H1 (cell line): ENCODE measurements at regions not wholly inside any gene's neighbourhood (a gene's known extent, or its start where the extent isn't known, plus 50 kb on each side); places are given as distances from the start of the nearest gene placed in this dataset.

Source experiments
- CTCF ChIA-PET: fragments of 300-600 bp; sonication (Branson Sonifier 250); formaldehyde crosslinking; loops from one replicate; lab custom pipeline; 2021; ENCODE audit not compliant: partially characterized antibody; lab: Charles Lee
- POLR2A ChIA-PET: fragments of 300-600 bp; sonication (Branson Sonifier 250); formaldehyde crosslinking; loops from one replicate; lab custom pipeline; 2021; ENCODE audit warnings: inconsistent platforms; ENCODE audit not compliant: partially characterized antibody; lab: Charles Lee
- DNase-seq, 2 experiments: peaks; one replicate each; pipeline versions ENCODE4 v3.0.0 to v3.0.0-alpha.2; 2010 to 2022; ENCODE audit warnings: low spot score in 2 of 2, low read depth in 1 of 2, mixed read lengths in 1 of 2
- FAIRE-seq: peaks from 2 replicates; lab custom pipeline; 2011; peaks lifted over from hg19 to GRCh38; lab: Jason Lieb, UNC
- H2AFZ ChIP-seq: 2 replicates; pipeline ENCODE4 v1.8.1; 2012; ENCODE audit warnings: low read length, inconsistent platforms
- H2AK5ac ChIP-seq: 2 replicates; pipeline ENCODE4 v1.6.1; 2013; ENCODE audit warnings: low read depth, low read length
- H2BK120ac ChIP-seq: replicated peaks from 2 replicates; pipeline ENCODE3; 2013; ENCODE audit warnings: low read depth, low read length, inconsistent platforms
- H2BK12ac ChIP-seq: 2 replicates; pipeline ENCODE4 v1.6.1; 2013; ENCODE audit warnings: low read depth, low read length
- H2BK15ac ChIP-seq: 2 replicates; pipeline ENCODE4 v1.6.1; 2013; ENCODE audit warnings: low read length
- H2BK20ac ChIP-seq: 2 replicates; pipeline ENCODE4 v1.6.1; 2013; ENCODE audit warnings: low read length
- H2BK5ac ChIP-seq: 2 replicates; pipeline ENCODE4 v1.6.1; 2013; ENCODE audit warnings: low read depth, low read length
- H3K14ac ChIP-seq: 2 replicates; pipeline ENCODE4 v1.6.1; 2013; ENCODE audit warnings: inconsistent platforms; ENCODE audit not compliant: insufficient read length
- H3K18ac ChIP-seq: 2 replicates; pipeline ENCODE4 v1.6.1; 2013; ENCODE audit warnings: low read length; ENCODE audit errors: extremely low read depth
- H3K23ac ChIP-seq: 2 replicates; pipeline ENCODE4 v1.6.1; 2013; ENCODE audit warnings: inconsistent platforms; ENCODE audit not compliant: insufficient read length
- H3K23me2 ChIP-seq: 2 replicates; pipeline ENCODE4 v1.6.1; 2013; ENCODE audit warnings: low read depth, low read length
- H3K27ac ChIP-seq: 2 replicates; pipeline ENCODE4 v1.6.1; 2011; ENCODE audit warnings: low read depth, low read length, inconsistent platforms
- H3K27me3 ChIP-seq, 4 experiments: replicated peaks in 1 of 4; 1 replicate in 1 of 4; 2 replicates in 3 of 4; pipeline versions ENCODE4 v1.6.1 to v1.8.1; 2011 to 2013; ENCODE audit warnings: low read length in 3 of 4, mild to moderate bottlenecking in 3 of 4, inconsistent platforms in 2 of 4, mixed read lengths in 2 of 4, moderate library complexity in 1 of 4; ENCODE audit not compliant: control insufficient read depth in 3 of 4, insufficient read depth in 3 of 4; ENCODE audit errors: extremely low read depth in 1 of 4
- H3K36me3 ChIP-seq, 4 experiments: 2 replicates each; pipeline versions ENCODE4 v1.6.1 to v1.8.1; 2011 to 2013; ENCODE audit warnings: mild to moderate bottlenecking in 4 of 4, low read length in 3 of 4, moderate library complexity in 2 of 4, control low read depth in 1 of 4, inconsistent platforms in 1 of 4; ENCODE audit not compliant: insufficient read depth in 4 of 4, control insufficient read depth in 2 of 4
- H3K4ac ChIP-seq: replicated peaks from 2 replicates; pipeline ENCODE3; 2013; ENCODE audit warnings: low read length, low read depth, mixed read lengths, inconsistent platforms; ENCODE audit not compliant: insufficient read length
- H3K4me1 ChIP-seq, 4 experiments: replicated peaks in 1 of 4; 1 replicate in 1 of 4; 2 replicates in 3 of 4; pipeline versions ENCODE4 v1.6.1 to v1.8.1; 2011 to 2013; ENCODE audit warnings: low read length in 3 of 4, inconsistent platforms in 2 of 4, mixed read lengths in 1 of 4; ENCODE audit not compliant: insufficient read depth in 4 of 4, control insufficient read depth in 3 of 4
- H3K4me2 ChIP-seq, 2 experiments: 2 replicates each; pipeline versions ENCODE4 v1.6.1 to v1.8.1; 2011 to 2013; ENCODE audit warnings: low read depth in 2 of 2, low read length in 2 of 2, control low read depth in 1 of 2, inconsistent platforms in 1 of 2, mild to moderate bottlenecking in 1 of 2; ENCODE audit not compliant: insufficient read depth in 1 of 2
- H3K4me3 ChIP-seq, 4 experiments: fragments of 200-600, 300-600 bp in 1 of 4; sonication (generic), shearing (Covaris generic), sonication (Bioruptor Twin) in 1 of 4; 2 replicates each; pipeline versions ENCODE4 v1.5.1 to v1.8.1; 2011 to 2016; ENCODE audit warnings: low read length in 4 of 4, low read depth in 3 of 4, control low read depth in 2 of 4, inconsistent platforms in 2 of 4, mild to moderate bottlenecking in 2 of 4, mixed read lengths in 1 of 4, moderate library complexity in 1 of 4; ENCODE audit not compliant: insufficient read depth in 2 of 4; ENCODE audit errors: extremely low read depth in 1 of 4
- H3K56ac ChIP-seq: replicated peaks from 2 replicates; pipeline ENCODE3; 2013; ENCODE audit warnings: low read depth, mild to moderate bottlenecking, mixed read lengths, low read length, inconsistent platforms; ENCODE audit not compliant: insufficient read length
- H3K79me1 ChIP-seq: 2 replicates; pipeline ENCODE4 v1.6.1; 2013; ENCODE audit warnings: low read depth, low read length, control low read depth
- H3K79me2 ChIP-seq, 2 experiments: 2 replicates each; pipeline versions ENCODE4 v1.6.1 to v1.8.1; 2012 to 2013; ENCODE audit warnings: low read length in 2 of 2, mild to moderate bottlenecking in 2 of 2, inconsistent platforms in 1 of 2; ENCODE audit not compliant: insufficient read depth in 2 of 2, control insufficient read depth in 1 of 2
- H3K9ac ChIP-seq, 4 experiments: replicated peaks in 1 of 4; 1 replicate in 1 of 4; 2 replicates in 3 of 4; pipeline versions ENCODE4 v1.6.1 to v1.8.1; 2011 to 2013; ENCODE audit warnings: low read depth in 3 of 4, low read length in 3 of 4, control low read depth in 2 of 4, mild to moderate bottlenecking in 2 of 4, moderate library complexity in 2 of 4, inconsistent platforms in 1 of 4; ENCODE audit errors: extremely low read depth in 1 of 4
- H3K9me3 ChIP-seq, 2 experiments: 2 replicates each; pipeline versions ENCODE4 v1.6.1 to v1.8.1; 2012 to 2013; ENCODE audit warnings: mild to moderate bottlenecking in 2 of 2, moderate library complexity in 2 of 2, control low read depth in 1 of 2, inconsistent platforms in 1 of 2, low read depth in 1 of 2, low read length in 1 of 2, mixed read lengths in 1 of 2; ENCODE audit not compliant: insufficient read depth in 2 of 2
- H4K20me1 ChIP-seq, 2 experiments: replicated peaks in 1 of 2; 2 replicates each; pipeline versions ENCODE3 to v1.8.1; 2011 to 2013; ENCODE audit warnings: inconsistent platforms in 2 of 2, low read length in 2 of 2, mild to moderate bottlenecking in 1 of 2; ENCODE audit not compliant: insufficient read depth in 2 of 2, control insufficient read depth in 1 of 2
- H4K5ac ChIP-seq: 2 replicates; pipeline ENCODE4 v1.6.1; 2013; ENCODE audit warnings: low read length, low read depth, mixed read lengths, inconsistent platforms; ENCODE audit not compliant: insufficient read length
- H4K8ac ChIP-seq: 2 replicates; pipeline ENCODE4 v1.8.0; 2013; ENCODE audit warnings: mild to moderate bottlenecking, moderate library complexity, low read length, inconsistent platforms; ENCODE audit not compliant: insufficient read depth; ENCODE audit errors: extremely low read depth
- H4K91ac ChIP-seq: replicated peaks from 2 replicates; pipeline ENCODE3; 2013; ENCODE audit warnings: low read length, mixed read lengths, inconsistent platforms; ENCODE audit not compliant: insufficient read length
- EP300 ChIP-seq, 2 experiments: IDR thresholded peaks; 1 replicate in 1 of 2; 2 replicates in 1 of 2; pipeline ENCODE4 v1.6.1; 2011 to 2012; ENCODE audit warnings: low read depth in 2 of 2, low read length in 2 of 2, mild to moderate bottlenecking in 2 of 2, borderline replicate concordance in 1 of 2, inconsistent platforms in 1 of 2, moderate library complexity in 1 of 2
- GTF2F1 ChIP-seq: IDR thresholded peaks from 2 replicates; pipeline ENCODE4 v1.6.1; 2012; ENCODE audit warnings: low read depth, low read length, improper control_type of control experiment, borderline replicate concordance
- RBBP5 ChIP-seq: IDR thresholded peaks from 2 replicates; pipeline ENCODE4 v1.7.1; 2012; ENCODE audit warnings: low read depth, mild to moderate bottlenecking, inconsistent platforms, low read length, moderate library complexity, borderline replicate concordance
- WGBS, 2 experiments: shearing (Covaris generic) in 1 of 2; methylation state at CpG; one replicate each; pipeline versions ENCODE4 v1.1.6 to v1.1.7; 2013 to 2015; ENCODE audit warnings: low lambda C conversion rate in 2 of 2, mixed read lengths in 2 of 2, inconsistent platforms in 1 of 2, low coverage in 1 of 2, missing lambda C conversion rate in 1 of 2; ENCODE audit not compliant: insufficient replicate concordance in 2 of 2, insufficient coverage in 1 of 2, insufficient read length in 1 of 2; ENCODE audit errors: extremely low coverage in 1 of 2, missing lambda C conversion rate in 1 of 2; 5-methylcytosine and 5-hydroxymethylcytosine counted together

DNA sequence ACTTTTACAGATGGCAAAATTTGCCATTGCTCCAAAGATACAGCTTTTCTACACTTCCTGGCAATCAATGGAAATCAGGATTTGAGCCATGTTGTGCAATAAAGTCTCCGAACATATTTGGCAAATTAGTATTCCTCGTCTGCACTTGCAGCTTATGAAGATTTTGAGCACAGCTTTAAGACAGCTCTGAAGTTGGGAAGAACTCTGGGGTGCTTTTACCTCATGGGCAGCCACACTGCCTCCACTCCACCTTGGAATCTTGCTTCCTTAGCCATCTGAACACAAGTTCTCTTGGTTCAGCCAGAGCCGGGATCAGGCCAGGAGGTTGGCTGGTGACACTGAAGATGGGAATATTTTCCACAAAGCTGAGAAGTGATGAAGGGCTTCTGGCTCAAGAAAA, 191.2 kb downstream of the CWF19L2 start:
- FAIRE-seq (no peak), DNase-seq (no peak)
- no peak overlapping the region for H2BK20ac ChIP-seq
- no peak overlapping the region for H2BK12ac ChIP-seq
- no peaks in the 10 kb centered on the region for H3K9me3 ChIP-seq
- no peaks in the 10 kb centered on the region for H3K79me1 ChIP-seq
- H2AFZ ChIP-seq: no peak overlapping the region
- no peaks in the 10 kb centered on the region for H3K27me3 ChIP-seq
- H3K4me2 ChIP-seq: no peak overlapping the region
- H4K8ac ChIP-seq: no peak overlapping the region; the same call in 1 of the 2 replicates
- no peak overlapping the region for H4K91ac ChIP-seq
- H4K20me1 ChIP-seq: no peaks in the 10 kb centered on the region
- TF ChIP-seq GTF2F1 (no peak), EP300 (IDR thresholded peaks at IDR 0.05; ENCODE audit: borderline replicate concordance in 1 of 2, low read depth in 2 of 2, low read length in 2 of 2) (no peak), RBBP5 (no peak)
- WGBS, 2 experiments: 95% methylated on average over 3 of the region's 3 CpGs; no CpG with 5 or more reads in 1 of the 2 experiments
- no peak overlapping the region for H2BK120ac ChIP-seq
- no peak overlapping the region for H3K27ac ChIP-seq
- no peaks in the 10 kb centered on the region for H3K4me1 ChIP-seq
- no peak overlapping the region for H3K9ac ChIP-seq
- H3K18ac ChIP-seq: no peak overlapping the region
- H2BK15ac ChIP-seq: no peak overlapping the region
- no peak overlapping the region for H3K23ac ChIP-seq
- H3K4me3 ChIP-seq: no peak overlapping the region
- no peaks in the 10 kb centered on the region for H3K79me2 ChIP-seq
- H2AK5ac ChIP-seq: no peak overlapping the region
- no peak overlapping the region for H3K14ac ChIP-seq
- no peaks in the 10 kb centered on the region for H3K23me2 ChIP-seq
- H3K36me3 ChIP-seq: no peaks in the 10 kb centered on the region
- no peak overlapping the region for H2BK5ac ChIP-seq
- H4K5ac ChIP-seq: no peak overlapping the region
- POLR2A ChIA-PET: interaction anchor here (0.7 kb wide), 1 partner anchor 53 kb away, joined by 3 read pairs; no protein-coding TSS in a partner anchor
- H3K56ac ChIP-seq: no peak overlapping the region
- CTCF ChIA-PET: interaction anchor here (1.6 kb wide), 1 partner anchor 11 kb away, joined by 4 read pairs; no protein-coding TSS in a partner anchor
- H3K4ac ChIP-seq: no peak overlapping the region
